Naive thymus-derived CD8-positive, alpha-beta T cell (primary cell): ENCODE measurements at regions not wholly inside any gene's neighbourhood (a gene's known extent, or its start where the extent isn't known, plus 50 kb on each side); places are given as distances from the start of the nearest gene placed in this dataset.

Source experiments
- ATAC-seq, 2 donors: fragments of 150-1000 bp; cut with Tn5 transposase in 1 of 2; sonication (Bioruptor Pico), chemical (Tn5 transposase) in 1 of 2; 1 replicate in 1 of 2; 2 replicates in 1 of 2; pipeline ENCODE4 v1.10.0; 2021; ENCODE audit warnings: mild to moderate bottlenecking in 2 of 2, moderate library complexity in 2 of 2
- POLR2A ChIA-PET: fragments of 350-600 bp; sonication (Branson Sonifier 250); formaldehyde crosslinking; loops from one replicate; lab custom pipeline; 2021; ENCODE audit warnings: antibody characterized with exemption; lab: Charles Lee
- DNase-seq, 10 donors: peaks; one replicate each; pipeline versions ENCODE4 v3.0.0 to v3.0.0-alpha.2; 2020 to 2022
- H3K27ac Mint-ChIP-seq, 10 donors: one replicate each; pipeline ENCODE4 v1.8.0; 2020 to 2022; ENCODE audit warnings: mild to moderate bottlenecking in 10 of 10, mixed read lengths in 10 of 10, moderate library complexity in 4 of 10, inconsistent platforms in 1 of 10
- H3K27me3 Mint-ChIP-seq, 5 donors: one replicate each; pipeline ENCODE4 v1.8.0; 2021 to 2022; ENCODE audit warnings: mixed read lengths in 5 of 5
- H3K36me3 Mint-ChIP-seq, 3 donors: one replicate each; pipeline ENCODE4 v1.8.0; 2020 to 2022; ENCODE audit warnings: mixed read lengths in 3 of 3, mild to moderate bottlenecking in 2 of 3, inconsistent platforms in 1 of 3
- H3K4me1 Mint-ChIP-seq, 4 donors: one replicate each; pipeline ENCODE4 v1.8.0; 2021 to 2022; ENCODE audit warnings: mixed read lengths in 4 of 4
- H3K4me3 Mint-ChIP-seq, 10 donors: one replicate each; pipeline ENCODE4 v1.8.0; 2020 to 2022; ENCODE audit warnings: mild to moderate bottlenecking in 10 of 10, mixed read lengths in 10 of 10, moderate library complexity in 6 of 10, inconsistent platforms in 1 of 10
- H3K9me3 Mint-ChIP-seq, 9 donors: one replicate each; pipeline ENCODE4 v1.8.0; 2020 to 2022; ENCODE audit warnings: mixed read lengths in 9 of 9, mild to moderate bottlenecking in 3 of 9, inconsistent platforms in 1 of 9, moderate library complexity in 1 of 9

- Mint-ChIP-seq H3K9me3 (peaks cover 0 to 11% (median 0%) of the 10 kb centered on the region in 9 donors), H3K27me3 (peaks cover 0 to 12% (median 3%) of the 10 kb centered on the region in 5 donors), H3K36me3 (no peaks in the 10 kb centered on the region), H3K4me1 (peaks cover 0 to 1% (median 0%) of the 10 kb centered on the region in 4 donors), H3K4me3 (no peak overlapping the region), H3K27ac (peak overlapping the region in 1 of 10 donors; percentile 65)
- DNase-seq, result peak in 1 of 10 donors; percentile 13
- ATAC-seq, result no peak
- POLR2A ChIA-PET, result no interaction called here
Observed at GRCh38 chr10:131847241-131847783, 53.5 kb upstream of the PPP2R2D start.

- POLR2A ChIA-PET, result no interaction called here
- ATAC-seq (no peak), DNase-seq (peak in 1 of 10 donors; percentile 11)
- H3K9me3 Mint-ChIP-seq, result peaks cover 0 to 11% (median 0%) of the 10 kb centered on the region in 9 donors
- no peaks in the 10 kb centered on the region for H3K36me3 Mint-ChIP-seq
- no peak overlapping the region for H3K4me3 Mint-ChIP-seq
- peaks cover 0 to 1% (median 0%) of the 10 kb centered on the region in 4 donors for H3K4me1 Mint-ChIP-seq
- H3K27ac Mint-ChIP-seq, result no peak overlapping the region
- peaks cover 0 to 11% (median 3%) of the 10 kb centered on the region in 5 donors for H3K27me3 Mint-ChIP-seq
Observed at GRCh38 chr10:131848296-131848695, 52.5 kb upstream of the PPP2R2D start.

- peaks cover 0 to 1% (median 0%) of the 10 kb centered on the region in 4 donors for H3K4me1 Mint-ChIP-seq
- peak in 1 of 10 donors; percentile 7 for DNase-seq
- no peak overlapping the region for H3K4me3 Mint-ChIP-seq
- H3K9me3 Mint-ChIP-seq, result peaks cover 0 to 11% (median 0%) of the 10 kb centered on the region in 9 donors
- no peak for ATAC-seq
- no peak overlapping the region for H3K27ac Mint-ChIP-seq
- H3K27me3 Mint-ChIP-seq, result peaks cover 0 to 8% (median 3%) of the 10 kb centered on the region in 5 donors
- no peaks in the 10 kb centered on the region for H3K36me3 Mint-ChIP-seq
- POLR2A ChIA-PET, result no interaction called here
Observed at GRCh38 chr10:131848741-131849590, 51.8 kb upstream of the PPP2R2D start.

GRCh38 chr10:131849591-131850382 is 51.0 kb upstream of the PPP2R2D start:
- H3K36me3 Mint-ChIP-seq, result no peaks in the 10 kb centered on the region
- DNase-seq, result peak in 1 of 10 donors; percentile 10
- no peak overlapping the region for H3K27ac Mint-ChIP-seq
- ATAC-seq, result no peak
- POLR2A ChIA-PET, result no interaction called here
- H3K4me3 Mint-ChIP-seq, result no peak overlapping the region
- peaks cover 0 to 9% (median 3%) of the 10 kb centered on the region in 5 donors for H3K27me3 Mint-ChIP-seq
- peaks cover 0 to 1% (median 0%) of the 10 kb centered on the region in 4 donors for H3K4me1 Mint-ChIP-seq
- peaks cover 0 to 11% (median 0%) of the 10 kb centered on the region in 9 donors for H3K9me3 Mint-ChIP-seq

- H3K36me3 Mint-ChIP-seq, result no peaks in the 10 kb centered on the region
- POLR2A ChIA-PET, result no interaction called here
- H3K27ac Mint-ChIP-seq, result peak overlapping the region in 1 of 10 donors; percentile 38
- peaks cover 0 to 11% (median 0%) of the 10 kb centered on the region in 9 donors for H3K9me3 Mint-ChIP-seq
- DNase-seq (peak in 1 of 10 donors; percentile 3), ATAC-seq (no peak)
- H3K4me1 Mint-ChIP-seq, result peaks cover 0 to 1% (median 0%) of the 10 kb centered on the region in 4 donors
- H3K4me3 Mint-ChIP-seq, result no peak overlapping the region
- peaks cover 0 to 15% (median 3%) of the 10 kb centered on the region in 5 donors for H3K27me3 Mint-ChIP-seq
Observed at GRCh38 chr10:131850383-131850870, 50.4 kb upstream of the PPP2R2D start.
